Panc1 (cell line): ENCODE measurements at regions not wholly inside any gene's neighbourhood (a gene's known extent, or its start where the extent isn't known, plus 50 kb on each side); places are given as distances from the start of the nearest gene placed in this dataset.

Source experiments
- POLR2AphosphoS5 ChIP-seq: IDR thresholded peaks from 2 replicates; pipeline ENCODE4 v1.6.1; 2012; ENCODE audit warnings: mild to moderate bottlenecking, low read depth, low read length, moderate library complexity
- TCF7L2 ChIP-seq: IDR thresholded peaks from 2 replicates; pipeline ENCODE4 v1.6.1; 2011; ENCODE audit warnings: mild to moderate bottlenecking, low read depth, low read length, inconsistent platforms
- TF ChIP-seq, protein P1 (sequence below): fragments of 450-650 bp; IDR thresholded peaks from 2 replicates; pipeline ENCODE4 v1.5.1; 2017; ENCODE audit warnings: mild to moderate bottlenecking
- TF ChIP-seq, protein P2 (sequence below), 2 experiments: IDR thresholded peaks; 2 replicates each; pipeline ENCODE4 v1.6.1; 2011 to 2012; ENCODE audit warnings: low read depth in 2 of 2, control low read depth in 1 of 2, low read length in 1 of 2, mild to moderate bottlenecking in 1 of 2, moderate library complexity in 1 of 2; ENCODE audit not compliant: insufficient read depth in 1 of 2

DNA sequence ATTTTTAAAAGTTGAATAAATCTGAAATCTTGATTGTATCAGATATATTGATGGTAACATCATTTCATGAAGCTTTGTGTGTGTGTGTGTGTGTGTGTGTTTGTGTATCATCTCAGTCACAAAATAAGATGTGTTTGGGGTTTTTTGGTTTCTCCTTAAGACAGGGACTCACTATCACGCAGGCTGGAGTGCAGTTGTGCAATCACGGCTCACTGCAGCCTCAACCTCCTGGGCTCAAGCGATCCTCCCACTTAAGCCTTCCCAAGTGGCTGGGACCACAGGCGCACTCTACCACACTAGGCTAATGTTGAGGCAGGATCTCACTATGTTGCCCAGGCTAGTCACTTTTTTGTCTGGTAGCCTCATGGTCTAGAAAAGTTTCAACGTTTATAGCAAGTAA lies 83.4 kb upstream of the DMRT1 start:
- TF ChIP-seq, protein P1, sequence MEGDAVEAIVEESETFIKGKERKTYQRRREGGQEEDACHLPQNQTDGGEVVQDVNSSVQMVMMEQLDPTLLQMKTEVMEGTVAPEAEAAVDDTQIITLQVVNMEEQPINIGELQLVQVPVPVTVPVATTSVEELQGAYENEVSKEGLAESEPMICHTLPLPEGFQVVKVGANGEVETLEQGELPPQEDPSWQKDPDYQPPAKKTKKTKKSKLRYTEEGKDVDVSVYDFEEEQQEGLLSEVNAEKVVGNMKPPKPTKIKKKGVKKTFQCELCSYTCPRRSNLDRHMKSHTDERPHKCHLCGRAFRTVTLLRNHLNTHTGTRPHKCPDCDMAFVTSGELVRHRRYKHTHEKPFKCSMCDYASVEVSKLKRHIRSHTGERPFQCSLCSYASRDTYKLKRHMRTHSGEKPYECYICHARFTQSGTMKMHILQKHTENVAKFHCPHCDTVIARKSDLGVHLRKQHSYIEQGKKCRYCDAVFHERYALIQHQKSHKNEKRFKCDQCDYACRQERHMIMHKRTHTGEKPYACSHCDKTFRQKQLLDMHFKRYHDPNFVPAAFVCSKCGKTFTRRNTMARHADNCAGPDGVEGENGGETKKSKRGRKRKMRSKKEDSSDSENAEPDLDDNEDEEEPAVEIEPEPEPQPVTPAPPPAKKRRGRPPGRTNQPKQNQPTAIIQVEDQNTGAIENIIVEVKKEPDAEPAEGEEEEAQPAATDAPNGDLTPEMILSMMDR = no peak
- TF ChIP-seq POLR2AphosphoS5 (no peak), TCF7L2 (no peak)
- TF ChIP-seq, protein P2, sequence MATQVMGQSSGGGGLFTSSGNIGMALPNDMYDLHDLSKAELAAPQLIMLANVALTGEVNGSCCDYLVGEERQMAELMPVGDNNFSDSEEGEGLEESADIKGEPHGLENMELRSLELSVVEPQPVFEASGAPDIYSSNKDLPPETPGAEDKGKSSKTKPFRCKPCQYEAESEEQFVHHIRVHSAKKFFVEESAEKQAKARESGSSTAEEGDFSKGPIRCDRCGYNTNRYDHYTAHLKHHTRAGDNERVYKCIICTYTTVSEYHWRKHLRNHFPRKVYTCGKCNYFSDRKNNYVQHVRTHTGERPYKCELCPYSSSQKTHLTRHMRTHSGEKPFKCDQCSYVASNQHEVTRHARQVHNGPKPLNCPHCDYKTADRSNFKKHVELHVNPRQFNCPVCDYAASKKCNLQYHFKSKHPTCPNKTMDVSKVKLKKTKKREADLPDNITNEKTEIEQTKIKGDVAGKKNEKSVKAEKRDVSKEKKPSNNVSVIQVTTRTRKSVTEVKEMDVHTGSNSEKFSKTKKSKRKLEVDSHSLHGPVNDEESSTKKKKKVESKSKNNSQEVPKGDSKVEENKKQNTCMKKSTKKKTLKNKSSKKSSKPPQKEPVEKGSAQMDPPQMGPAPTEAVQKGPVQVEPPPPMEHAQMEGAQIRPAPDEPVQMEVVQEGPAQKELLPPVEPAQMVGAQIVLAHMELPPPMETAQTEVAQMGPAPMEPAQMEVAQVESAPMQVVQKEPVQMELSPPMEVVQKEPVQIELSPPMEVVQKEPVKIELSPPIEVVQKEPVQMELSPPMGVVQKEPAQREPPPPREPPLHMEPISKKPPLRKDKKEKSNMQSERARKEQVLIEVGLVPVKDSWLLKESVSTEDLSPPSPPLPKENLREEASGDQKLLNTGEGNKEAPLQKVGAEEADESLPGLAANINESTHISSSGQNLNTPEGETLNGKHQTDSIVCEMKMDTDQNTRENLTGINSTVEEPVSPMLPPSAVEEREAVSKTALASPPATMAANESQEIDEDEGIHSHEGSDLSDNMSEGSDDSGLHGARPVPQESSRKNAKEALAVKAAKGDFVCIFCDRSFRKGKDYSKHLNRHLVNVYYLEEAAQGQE (IDR thresholded peaks at IDR 0.05; ENCODE audit: insufficient read depth in 1 of 2, low read depth in 2 of 2, low read length in 1 of 2) = no peak
